HEK293 (cell line): ENCODE measurements at regions not wholly inside any gene's neighbourhood (a gene's known extent, or its start where the extent isn't known, plus 50 kb on each side); places are given as distances from the start of the nearest gene placed in this dataset.

ENCODE experiments used
- CTCF ChIA-PET: fragments of 350-600 bp; formaldehyde crosslinking; extraction: SDS; loops from one replicate; lab custom pipeline; 2021; ENCODE audit warnings: antibody characterized with exemption; lab: Yijun Ruan, JAX
- POLR2A ChIA-PET: fragments of 300-600 bp; formaldehyde crosslinking; extraction: SDS; loops from one replicate; lab custom pipeline; 2020; ENCODE audit warnings: antibody characterized with exemption, inconsistent platforms; lab: Yijun Ruan, JAX
- H3K27ac ChIP-seq: fragments of 200-500 bp; sonication (Bioruptor generic); 2 replicates; pipeline ENCODE4 v1.5.1; 2014; ENCODE audit warnings: low read depth, low read length, control low read depth, inconsistent platforms; ENCODE audit errors: extremely low read depth
- H3K36me3 ChIP-seq, 2 experiments: fragments of 200-500 bp in 1 of 2; sonication (Bioruptor generic) in 1 of 2; 1 replicate in 1 of 2; 2 replicates in 1 of 2; pipeline ENCODE4 v1.5.1; 2014 to 2017; ENCODE audit warnings: inconsistent platforms in 2 of 2, low read length in 2 of 2; ENCODE audit not compliant: control insufficient read depth in 2 of 2, insufficient read depth in 1 of 2
- H3K4me1 ChIP-seq: fragments of 200-500 bp; sonication (Bioruptor generic); 2 replicates; pipeline ENCODE4 v1.5.1; 2014; ENCODE audit warnings: mild to moderate bottlenecking, low read length, inconsistent platforms; ENCODE audit not compliant: control insufficient read depth, insufficient read depth
- H3K4me3 ChIP-seq: 2 replicates; pipeline ENCODE4 v1.5.1; 2011; ENCODE audit warnings: low read depth, mild to moderate bottlenecking, control low read depth, low read length, moderate library complexity
- H3K9me3 ChIP-seq: fragments of 200-500 bp; sonication (Bioruptor generic); 2 replicates; pipeline ENCODE4 v1.5.1; 2014; ENCODE audit warnings: low read depth, low read length, inconsistent platforms; ENCODE audit not compliant: control insufficient read depth, insufficient read depth
- BCL11A ChIP-seq: fragments of 450-650 bp; formaldehyde crosslinking; IDR thresholded peaks from 2 replicates; pipeline ENCODE4 v1.5.1; 2016; ENCODE audit warnings: low read depth, missing biosample characterization, missing genetic modification characterization
- GLIS2 ChIP-seq: fragments of 450-650 bp; formaldehyde crosslinking; IDR thresholded peaks from 2 replicates; pipeline ENCODE4 v1.5.1; 2016; ENCODE audit warnings: missing biosample characterization, missing genetic modification characterization
- KLF16 ChIP-seq: fragments of 450-650 bp; formaldehyde crosslinking; IDR thresholded peaks from 2 replicates; pipeline ENCODE4 v1.5.1; 2017; ENCODE audit warnings: missing biosample characterization, missing genetic modification characterization
- MYNN ChIP-seq: fragments of 450-650 bp; formaldehyde crosslinking; IDR thresholded peaks from 2 replicates; pipeline ENCODE4 v1.5.1; 2016; ENCODE audit warnings: missing biosample characterization, missing genetic modification characterization, borderline replicate concordance
- MZF1 ChIP-seq: fragments of 450-650 bp; formaldehyde crosslinking; IDR thresholded peaks from 2 replicates; pipeline ENCODE4 v1.5.1; 2017; ENCODE audit warnings: missing biosample characterization, missing genetic modification characterization, borderline replicate concordance
- SCRT2 ChIP-seq: fragments of 450-650 bp; formaldehyde crosslinking; IDR thresholded peaks from 2 replicates; pipeline ENCODE4 v1.5.1; 2016; ENCODE audit warnings: missing biosample characterization, missing genetic modification characterization
- SETDB1 ChIP-seq: IDR thresholded peaks from one replicate; pipeline ENCODE4 v1.6.1; 2017; ENCODE audit warnings: mild to moderate bottlenecking, low read length, moderate library complexity, mixed read lengths; ENCODE audit not compliant: insufficient read length
- ZNF10 ChIP-seq: fragments of 450-650 bp; formaldehyde crosslinking; IDR thresholded peaks from 2 replicates; pipeline ENCODE4 v1.5.1; 2017; ENCODE audit warnings: missing biosample characterization, missing genetic modification characterization
- ZNF140 ChIP-seq: fragments of 450-650 bp; formaldehyde crosslinking; IDR thresholded peaks from 2 replicates; pipeline ENCODE4 v1.5.1; 2016; ENCODE audit warnings: missing biosample characterization, missing genetic modification characterization
- ZNF184 ChIP-seq: fragments of 450-650 bp; IDR thresholded peaks from 2 replicates; pipeline ENCODE4 v1.5.1; 2018; ENCODE audit warnings: missing biosample characterization, mild to moderate bottlenecking, missing genetic modification characterization
- ZNF19 ChIP-seq: fragments of 450-650 bp; formaldehyde crosslinking; IDR thresholded peaks from 2 replicates; pipeline ENCODE4; 2016; ENCODE audit warnings: missing biosample characterization, missing genetic modification characterization, low read depth
- ZNF280D ChIP-seq: fragments of 450-650 bp; formaldehyde crosslinking; IDR thresholded peaks from 2 replicates; pipeline ENCODE4 v1.5.1; 2016; ENCODE audit warnings: missing biosample characterization, missing genetic modification characterization
- ZNF366 ChIP-seq: fragments of 450-650 bp; formaldehyde crosslinking; conservative IDR thresholded peaks from 2 replicates; pipeline ENCODE4 v1.5.1; 2016; ENCODE audit warnings: missing biosample characterization, missing genetic modification characterization
- ZNF404 ChIP-seq: fragments of 450-650 bp; formaldehyde crosslinking; IDR thresholded peaks from 2 replicates; pipeline ENCODE4 v1.5.1; 2017; ENCODE audit warnings: missing biosample characterization, missing genetic modification characterization
- ZNF473 ChIP-seq: fragments of 450-650 bp; formaldehyde crosslinking; IDR thresholded peaks from 2 replicates; pipeline ENCODE4 v1.5.1; 2017; ENCODE audit warnings: missing biosample characterization, missing genetic modification characterization
- ZNF555 ChIP-seq: fragments of 450-650 bp; formaldehyde crosslinking; conservative IDR thresholded peaks from 2 replicates; pipeline ENCODE4 v1.5.1; 2017; ENCODE audit warnings: missing biosample characterization, mild to moderate bottlenecking, missing genetic modification characterization, inconsistent platforms
- ZNF560 ChIP-seq: fragments of 450-650 bp; formaldehyde crosslinking; IDR thresholded peaks from 2 replicates; pipeline ENCODE4 v1.5.1; 2017; ENCODE audit warnings: missing biosample characterization, missing genetic modification characterization, borderline replicate concordance
- ZNF629 ChIP-seq: fragments of 450-650 bp; formaldehyde crosslinking; IDR thresholded peaks from 2 replicates; pipeline ENCODE4 v1.5.1; 2017; ENCODE audit warnings: missing biosample characterization, missing genetic modification characterization
- ZNF664 ChIP-seq: fragments of 450-650 bp; formaldehyde crosslinking; IDR thresholded peaks from 2 replicates; pipeline ENCODE4 v1.5.1; 2016; ENCODE audit warnings: missing biosample characterization, missing genetic modification characterization
- ZNF792 ChIP-seq: fragments of 450-650 bp; formaldehyde crosslinking; IDR thresholded peaks from 2 replicates; pipeline ENCODE4 v1.5.1; 2016; ENCODE audit warnings: missing biosample characterization, missing genetic modification characterization
- ZSCAN30 ChIP-seq: fragments of 450-650 bp; IDR thresholded peaks from 2 replicates; pipeline ENCODE4 v1.5.1; 2018; ENCODE audit warnings: missing biosample characterization, mild to moderate bottlenecking, missing genetic modification characterization, moderate library complexity
- TF ChIP-seq, protein P1 (sequence below): fragments of 450-650 bp; formaldehyde crosslinking; IDR thresholded peaks from 2 replicates; pipeline ENCODE4 v1.5.1; 2016; ENCODE audit warnings: missing biosample characterization, missing genetic modification characterization

GRCh38 chr20:56780266-56780665 lies 151.2 kb downstream of the TFAP2C start (continued):
- TF ChIP-seq MYNN (tag by site-specific recombination): no peak
- no peak for TF ChIP-seq MZF1

DNA sequence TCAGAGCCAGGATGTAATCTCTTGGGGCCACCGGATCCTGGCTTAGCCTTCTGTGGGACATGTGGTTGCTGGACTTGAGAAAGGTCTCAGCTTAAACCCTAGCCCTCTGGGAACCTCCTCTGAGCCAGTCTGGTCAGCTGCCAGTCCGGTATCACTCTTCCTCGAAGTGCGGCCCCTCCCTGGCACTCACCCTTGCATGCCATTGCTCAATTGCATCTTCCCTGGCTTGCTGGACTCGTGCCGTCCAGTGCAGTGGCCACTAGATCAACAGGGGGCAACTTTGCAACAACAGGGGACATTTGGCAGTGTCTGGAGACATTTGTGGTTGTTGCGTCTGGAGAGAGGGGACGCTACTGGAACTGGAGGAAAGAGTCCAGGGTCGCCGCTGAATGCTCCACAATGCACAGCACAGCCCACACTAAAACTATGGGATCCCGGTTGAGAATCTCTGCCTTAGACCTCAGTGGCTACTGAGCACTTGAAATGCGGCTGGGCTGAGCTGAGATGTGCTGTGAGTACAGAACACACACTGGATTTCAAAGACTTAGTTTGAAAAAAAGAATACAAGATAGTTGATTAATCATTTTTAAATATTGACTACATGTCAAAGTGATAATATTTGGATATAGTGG lies 152.1 kb downstream of the TFAP2C start:
- Histone ChIP-seq H3K36me3 (no peaks in the 10 kb centered on the region), H3K4me1 (no peaks in the 10 kb centered on the region), H3K4me3 (no peak overlapping the region), H3K27ac (no peak overlapping the region), H3K9me3 (no peaks in the 10 kb centered on the region)
- CTCF ChIA-PET: no interaction called here
- POLR2A ChIA-PET: interaction anchor here (0.5 kb wide), 1 partner anchor 12 kb away, joined by 9 read pairs; no protein-coding TSS in a partner anchor
- TF ChIP-seq ZNF473 (tag by site-specific recombination) (no peak), ZNF10 (tag by site-specific recombination) (no peak), ZNF629 (tag by site-specific recombination) (no peak), ZNF140 (tag by site-specific recombination) (no peak), GLIS2 (tag by site-specific recombination) (no peak), SCRT2 (tag by site-specific recombination) (no peak), ZNF792 (tag by site-specific recombination) (no peak), BCL11A (tag by site-specific recombination) (no peak), SETDB1 (no peak), ZNF664 (tag by site-specific recombination) (no peak), ZNF19 (tag by site-specific recombination) (no peak), KLF16 (tag by site-specific recombination) (no peak), ZNF404 (tag by site-specific recombination) (no peak), ZSCAN30 (tag by site-specific recombination) (no peak), ZNF560 (tag by site-specific recombination) (no peak), ZNF366 (tag by site-specific recombination) (no peak), ZNF555 (tag by site-specific recombination) (no peak), ZNF280D (no peak), ZNF184 (tag by site-specific recombination) (no peak)
- TF ChIP-seq, protein P1, sequence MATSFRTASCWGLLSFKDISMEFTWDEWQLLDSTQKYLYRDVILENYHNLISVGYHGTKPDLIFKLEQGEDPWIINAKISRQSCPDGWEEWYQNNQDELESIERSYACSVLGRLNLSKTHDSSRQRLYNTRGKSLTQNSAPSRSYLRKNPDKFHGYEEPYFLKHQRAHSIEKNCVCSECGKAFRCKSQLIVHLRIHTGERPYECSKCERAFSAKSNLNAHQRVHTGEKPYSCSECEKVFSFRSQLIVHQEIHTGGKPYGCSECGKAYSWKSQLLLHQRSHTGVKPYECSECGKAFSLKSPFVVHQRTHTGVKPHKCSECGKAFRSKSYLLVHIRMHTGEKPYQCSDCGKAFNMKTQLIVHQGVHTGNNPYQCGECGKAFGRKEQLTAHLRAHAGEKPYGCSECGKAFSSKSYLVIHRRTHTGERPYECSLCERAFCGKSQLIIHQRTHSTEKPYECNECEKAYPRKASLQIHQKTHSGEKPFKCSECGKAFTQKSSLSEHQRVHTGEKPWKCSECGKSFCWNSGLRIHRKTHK: no peak
- TF ChIP-seq, all 188 proteins: peak for 0
